Trophoblast cell (in vitro differentiated cells and primary cell): ENCODE measurements at regions not wholly inside any gene's neighbourhood (a gene's known extent, or its start where the extent isn't known, plus 50 kb on each side); places are given as distances from the start of the nearest gene placed in this dataset.

Experiments
- DNase-seq, 2 donors: peaks; one replicate each; pipeline ENCODE4 v3.0.0-alpha.2; 2016
- H2AFZ ChIP-seq: 2 replicates; pipeline ENCODE4 v1.6.1; 2013; ENCODE audit warnings: low read length, moderate library complexity, mild to moderate bottlenecking; ENCODE audit not compliant: insufficient read depth, poor library complexity
- H2AK5ac ChIP-seq: 2 replicates; pipeline ENCODE4 v1.6.1; 2013; ENCODE audit warnings: mild to moderate bottlenecking, low read length
- H2BK120ac ChIP-seq: 2 replicates; pipeline ENCODE4 v1.6.1; 2013; ENCODE audit warnings: low read length, mild to moderate bottlenecking, moderate library complexity; ENCODE audit not compliant: insufficient read depth, poor library complexity
- H2BK12ac ChIP-seq: 2 replicates; pipeline ENCODE4 v1.6.1; 2013; ENCODE audit warnings: mild to moderate bottlenecking, low read length, moderate library complexity
- H2BK5ac ChIP-seq: 2 replicates; pipeline ENCODE4 v1.6.1; 2013; ENCODE audit warnings: low read length, low read depth, moderate library complexity, mild to moderate bottlenecking; ENCODE audit not compliant: poor library complexity
- H3K14ac ChIP-seq: 2 replicates; pipeline ENCODE4 v1.6.1; 2013; ENCODE audit warnings: mild to moderate bottlenecking, low read length
- H3K18ac ChIP-seq: 2 replicates; pipeline ENCODE4 v1.6.1; 2013; ENCODE audit warnings: mild to moderate bottlenecking, low read length
- H3K23ac ChIP-seq: 2 replicates; pipeline ENCODE4 v1.6.1; 2013; ENCODE audit warnings: low read length
- H3K27ac ChIP-seq: 2 replicates; pipeline ENCODE4 v1.5.1; 2013; ENCODE audit warnings: low read depth, mild to moderate bottlenecking, inconsistent platforms, low read length, moderate library complexity
- H3K27me3 ChIP-seq: 2 replicates; pipeline ENCODE4 v1.6.1; 2013; ENCODE audit warnings: inconsistent platforms, mild to moderate bottlenecking, low read length, moderate library complexity; ENCODE audit not compliant: insufficient read depth
- H3K36me3 ChIP-seq, 2 experiments: 1 replicate in 1 of 2; 2 replicates in 1 of 2; pipeline ENCODE4 v1.6.1; 2013; ENCODE audit warnings: low read length in 2 of 2, mild to moderate bottlenecking in 2 of 2, moderate library complexity in 1 of 2; ENCODE audit not compliant: insufficient read depth in 2 of 2, control insufficient read depth in 1 of 2
- H3K4ac ChIP-seq: 2 replicates; pipeline ENCODE4 v1.6.1; 2013; ENCODE audit warnings: low read depth, mild to moderate bottlenecking, low read length, moderate library complexity
- H3K4me1 ChIP-seq, 2 experiments: 1 replicate in 1 of 2; 2 replicates in 1 of 2; pipeline ENCODE4 v1.6.1; 2013; ENCODE audit warnings: low read length in 2 of 2, mild to moderate bottlenecking in 2 of 2, moderate library complexity in 1 of 2; ENCODE audit not compliant: insufficient read depth in 2 of 2, control insufficient read depth in 1 of 2
- H3K4me2 ChIP-seq: 2 replicates; pipeline ENCODE4 v1.6.1; 2013; ENCODE audit warnings: inconsistent platforms, mild to moderate bottlenecking, low read length, moderate library complexity
- H3K4me3 ChIP-seq: 2 replicates; pipeline ENCODE4 v1.5.1; 2013; ENCODE audit warnings: mild to moderate bottlenecking, low read depth, low read length, inconsistent platforms
- H3K79me1 ChIP-seq: one replicate; pipeline ENCODE4 v1.6.1; 2013; ENCODE audit warnings: low read length
- H3K79me2 ChIP-seq: 2 replicates; pipeline ENCODE4 v1.6.1; 2013; ENCODE audit warnings: low read length, mild to moderate bottlenecking; ENCODE audit not compliant: control insufficient read depth, insufficient read depth, poor library complexity
- H3K9ac ChIP-seq: 2 replicates; pipeline ENCODE4 v1.6.1; 2013; ENCODE audit warnings: mild to moderate bottlenecking, low read length
- H3K9me3 ChIP-seq: 2 replicates; pipeline ENCODE4 v1.6.1; 2013; ENCODE audit warnings: low read depth, mild to moderate bottlenecking, control low read depth, inconsistent platforms, low read length; ENCODE audit not compliant: insufficient read depth
- H4K12ac ChIP-seq: 2 replicates; pipeline ENCODE4 v1.6.1; 2013; ENCODE audit warnings: low read depth, mild to moderate bottlenecking, low read length, moderate library complexity
- H4K8ac ChIP-seq: 2 replicates; pipeline ENCODE4 v1.6.1; 2013; ENCODE audit warnings: low read depth, mild to moderate bottlenecking, low read length, moderate library complexity
- H4K91ac ChIP-seq: one replicate; pipeline ENCODE4 v1.6.1; 2013; ENCODE audit warnings: low read depth, mild to moderate bottlenecking, low read length, moderate library complexity
- WGBS: extraction: QIAGEN DNeasy Blood & Tissue Kit; methylation state at CpG from one replicate; pipeline ENCODE4 v1.1.7; 2013; ENCODE audit warnings: missing lambda C conversion rate; ENCODE audit not compliant: insufficient read length, insufficient coverage; ENCODE audit errors: extremely low coverage; 5-methylcytosine and 5-hydroxymethylcytosine counted together

GRCh38 chr2:101563849-101564248, 88.9 kb upstream of the RFX8 start:
- Histone ChIP-seq H2BK5ac (no peak overlapping the region), H3K9ac (no peak overlapping the region), H3K14ac (no peak overlapping the region), H3K23ac (no peak overlapping the region), H3K4ac (no peak overlapping the region), H4K91ac (no peak overlapping the region), H3K9me3 (peaks cover 3% of the 10 kb centered on the region), H3K36me3 (no peaks in the 10 kb centered on the region), H3K27ac (no peak overlapping the region), H3K79me1 (no peaks in the 10 kb centered on the region), H3K4me1 (peaks cover 0 to 2% of the 10 kb centered on the region in 2 experiments), H4K8ac (no peak overlapping the region), H4K12ac (no peak overlapping the region), H3K79me2 (no peaks in the 10 kb centered on the region), H3K4me2 (no peak overlapping the region), H3K27me3 (no peaks in the 10 kb centered on the region), H3K18ac (no peak overlapping the region), H2BK12ac (no peak overlapping the region), H2BK120ac (no peak overlapping the region), H2AFZ (no peak overlapping the region), H2AK5ac (no peak overlapping the region), H3K4me3 (no peak overlapping the region)
- WGBS: no CpG with 5 or more reads among the region's 4 CpGs
- DNase-seq: no peak

- DNase-seq: no peak
- Histone ChIP-seq H2BK5ac (no peak overlapping the region), H3K27me3 (no peaks in the 10 kb centered on the region), H3K4me3 (no peak overlapping the region), H2AK5ac (no peak overlapping the region), H3K79me1 (no peaks in the 10 kb centered on the region), H3K79me2 (no peaks in the 10 kb centered on the region), H3K18ac (no peak overlapping the region), H4K91ac (no peak overlapping the region), H3K23ac (no peak overlapping the region), H4K12ac (no peak overlapping the region), H4K8ac (no peak overlapping the region), H3K14ac (no peak overlapping the region), H3K4me2 (no peak overlapping the region), H3K4ac (no peak overlapping the region), H3K4me1 (peaks cover 4 to 7% of the 10 kb centered on the region in 2 experiments), H3K9ac (no peak overlapping the region), H2BK120ac (no peak overlapping the region), H2AFZ (no peak overlapping the region), H2BK12ac (no peak overlapping the region), H3K9me3 (peaks cover 3% of the 10 kb centered on the region), H3K36me3 (no peaks in the 10 kb centered on the region), H3K27ac (no peak overlapping the region)
- no CpG with 5 or more reads among the region's 6 CpGs for WGBS
Measured at GRCh38 chr2:101560780-101561315, 85.9 kb upstream of the RFX8 start.

- Histone ChIP-seq H3K4me1 (peaks cover 4 to 7% of the 10 kb centered on the region in 2 experiments), H3K14ac (no peak overlapping the region), H4K8ac (no peak overlapping the region), H3K36me3 (no peaks in the 10 kb centered on the region), H4K12ac (no peak overlapping the region), H3K9ac (no peak overlapping the region), H2AFZ (no peak overlapping the region), H3K27me3 (no peaks in the 10 kb centered on the region), H3K79me1 (no peaks in the 10 kb centered on the region), H3K9me3 (peaks cover 3% of the 10 kb centered on the region), H3K18ac (no peak overlapping the region), H2BK12ac (no peak overlapping the region), H3K4me2 (no peak overlapping the region), H2AK5ac (no peak overlapping the region), H3K4me3 (no peak overlapping the region), H2BK120ac (no peak overlapping the region), H3K23ac (no peak overlapping the region), H3K27ac (no peak overlapping the region), H3K4ac (no peak overlapping the region), H3K79me2 (no peaks in the 10 kb centered on the region), H4K91ac (no peak overlapping the region), H2BK5ac (no peak overlapping the region)
- WGBS: no CpG with 5 or more reads among the region's 7 CpGs
- DNase-seq: no peak
Measured at GRCh38 chr2:101559551-101559950, 84.6 kb upstream of the RFX8 start.

- H3K4me3 ChIP-seq: no peak overlapping the region
- H3K27ac ChIP-seq: no peak overlapping the region
- H3K27me3 ChIP-seq: no peaks in the 10 kb centered on the region
- no peak overlapping the region for H2BK120ac ChIP-seq
- H3K14ac ChIP-seq: no peak overlapping the region
- no peak overlapping the region for H3K18ac ChIP-seq
- H2AFZ ChIP-seq: no peak overlapping the region
- H3K23ac ChIP-seq: no peak overlapping the region
- H4K91ac ChIP-seq: no peak overlapping the region
- no peak for DNase-seq
- H3K9ac ChIP-seq: no peak overlapping the region
- H2AK5ac ChIP-seq: no peak overlapping the region
- H4K12ac ChIP-seq: no peak overlapping the region
- no peaks in the 10 kb centered on the region for H3K36me3 ChIP-seq
- no peaks in the 10 kb centered on the region for H3K79me1 ChIP-seq
- H3K4me1 ChIP-seq: peaks cover 4 to 7% of the 10 kb centered on the region in 2 experiments
- no peak overlapping the region for H3K4me2 ChIP-seq
- no peak overlapping the region for H2BK5ac ChIP-seq
- no peak overlapping the region for H3K4ac ChIP-seq
- H3K9me3 ChIP-seq: peaks cover 3% of the 10 kb centered on the region
- no peaks in the 10 kb centered on the region for H3K79me2 ChIP-seq
- WGBS: no CpG with 5 or more reads among the region's 9 CpGs
- no peak overlapping the region for H2BK12ac ChIP-seq
- H4K8ac ChIP-seq: no peak overlapping the region
Measured at GRCh38 chr2:101558740-101559525, 84.0 kb upstream of the RFX8 start.
